ENCODE measurements at regions not wholly inside any gene's neighbourhood (a gene's known extent, or its start where the extent isn't known, plus 50 kb on each side); places are given as distances from the start of the nearest gene placed in this dataset.
"Not testable (repeated sequence)": the region's sequence is repeated elsewhere in the genome, so short reads cannot be mapped to it uniquely, and the experiment has no call there.

GRCh38 chr9:29339387-29339786, 1766.1 kb upstream of the C9orf72 start:
- DNase-seq (no peak), ATAC-seq (no peak)
- no peaks in the 10 kb centered on the region for H3K27me3 Mint-ChIP-seq
- H3K27ac Mint-ChIP-seq, result no peak overlapping the region
- no peaks in the 10 kb centered on the region for H3K4me1 Mint-ChIP-seq
- CTCF ChIA-PET, result no interaction called here
- H3K4me3 Mint-ChIP-seq, result no peak overlapping the region
- H3K36me3 Mint-ChIP-seq, result no peaks in the 10 kb centered on the region
- no peaks in the 10 kb centered on the region for H3K9me3 Mint-ChIP-seq (ENCODE audit: low read depth)

GRCh38 chr9:29348999-29349398, 1775.7 kb upstream of the C9orf72 start:
- ATAC-seq (no peak), DNase-seq (no peak)
- Mint-ChIP-seq H3K9me3 (ENCODE audit: low read depth) (no peaks in the 10 kb centered on the region), H3K36me3 (no peaks in the 10 kb centered on the region), H3K4me3 (no peak overlapping the region), H3K27me3 (no peaks in the 10 kb centered on the region), H3K27ac (no peak overlapping the region), H3K4me1 (no peaks in the 10 kb centered on the region)
- CTCF ChIA-PET, result no interaction called here

GRCh38 chr9:29389421-29389820, 1816.1 kb upstream of the C9orf72 start:
- CTCF ChIA-PET, result no interaction called here
- H3K9me3 Mint-ChIP-seq (ENCODE audit: low read depth), result peaks cover 6% of the 10 kb centered on the region
- ATAC-seq (no peak), DNase-seq (no peak)
- no peaks in the 10 kb centered on the region for H3K36me3 Mint-ChIP-seq
- no peak overlapping the region for H3K4me3 Mint-ChIP-seq
- no peaks in the 10 kb centered on the region for H3K4me1 Mint-ChIP-seq
- H3K27me3 Mint-ChIP-seq, result no peaks in the 10 kb centered on the region
- no peak overlapping the region for H3K27ac Mint-ChIP-seq

- Mint-ChIP-seq H3K9me3 (ENCODE audit: low read depth) (peaks cover 2% of the 10 kb centered on the region), H3K4me3 (no peak overlapping the region), H3K27ac (no peak overlapping the region), H3K4me1 (no peaks in the 10 kb centered on the region), H3K36me3 (no peaks in the 10 kb centered on the region), H3K27me3 (no peaks in the 10 kb centered on the region)
- ATAC-seq (no peak), DNase-seq (no peak)
- CTCF ChIA-PET, result no interaction called here
Measured at GRCh38 chr9:29390859-29391258, 1817.6 kb upstream of the C9orf72 start.

- Mint-ChIP-seq H3K27ac (no peak overlapping the region), H3K27me3 (no peaks in the 10 kb centered on the region), H3K36me3 (no peaks in the 10 kb centered on the region), H3K4me1 (no peaks in the 10 kb centered on the region), H3K9me3 (ENCODE audit: low read depth) (peaks cover 2% of the 10 kb centered on the region), H3K4me3 (no peak overlapping the region)
- no peak for DNase-seq
- ATAC-seq, result no peak
- CTCF ChIA-PET, result no interaction called here
Measured at GRCh38 chr9:29393064-29393463, 1819.8 kb upstream of the C9orf72 start.

GRCh38 chr9:29394855-29395254, 1821.6 kb upstream of the C9orf72 start:
- DNase-seq, result no peak
- H3K4me3 Mint-ChIP-seq, result no peak overlapping the region
- H3K27ac Mint-ChIP-seq, result no peak overlapping the region
- H3K27me3 Mint-ChIP-seq, result no peaks in the 10 kb centered on the region
- no peak for ATAC-seq
- H3K9me3 Mint-ChIP-seq (ENCODE audit: low read depth), result peaks cover 2% of the 10 kb centered on the region
- H3K4me1 Mint-ChIP-seq, result no peaks in the 10 kb centered on the region
- CTCF ChIA-PET, result no interaction called here
- H3K36me3 Mint-ChIP-seq, result no peaks in the 10 kb centered on the region

GRCh38 chr9:29397148-29397547, 1823.9 kb upstream of the C9orf72 start:
- ATAC-seq, result no peak
- no peaks in the 10 kb centered on the region for H3K36me3 Mint-ChIP-seq
- CTCF ChIA-PET, result no interaction called here

GRCh38 chr9:29416204-29416603, 1842.9 kb upstream of the C9orf72 start:
- Mint-ChIP-seq H3K4me3 (no peak overlapping the region), H3K36me3 (no peaks in the 10 kb centered on the region), H3K9me3 (ENCODE audit: low read depth) (peaks cover 3% of the 10 kb centered on the region), H3K27ac (no peak overlapping the region), H3K4me1 (no peaks in the 10 kb centered on the region), H3K27me3 (no peaks in the 10 kb centered on the region)
- CTCF ChIA-PET, result no interaction called here
- DNase-seq (no peak), ATAC-seq (no peak)

More at GRCh38 chr9:29397148-29397547, 1823.9 kb upstream of the C9orf72 start:
- Mint-ChIP-seq H3K27me3 (no peaks in the 10 kb centered on the region), H3K4me3 (no peak overlapping the region), H3K9me3 (ENCODE audit: low read depth) (peaks cover 2% of the 10 kb centered on the region), H3K4me1 (no peaks in the 10 kb centered on the region), H3K27ac (no peak overlapping the region)
- DNase-seq, result no peak

GRCh38 chr9:29422438-29422837, 1849.2 kb upstream of the C9orf72 start:
- H3K9me3 Mint-ChIP-seq (ENCODE audit: low read depth), result peaks cover 3% of the 10 kb centered on the region
- no peak overlapping the region for H3K4me3 Mint-ChIP-seq
- H3K27ac Mint-ChIP-seq, result no peak overlapping the region
- DNase-seq (no peak), ATAC-seq (no peak)
- no peaks in the 10 kb centered on the region for H3K27me3 Mint-ChIP-seq
- no peaks in the 10 kb centered on the region for H3K36me3 Mint-ChIP-seq
- CTCF ChIA-PET, result no interaction called here
- H3K4me1 Mint-ChIP-seq, result no peaks in the 10 kb centered on the region

- CTCF ChIA-PET, result no interaction called here
- ATAC-seq (no peak), DNase-seq (no peak)
- Mint-ChIP-seq H3K27ac (no peak overlapping the region), H3K4me1 (no peaks in the 10 kb centered on the region), H3K27me3 (no peaks in the 10 kb centered on the region), H3K9me3 (ENCODE audit: low read depth) (peaks cover 4% of the 10 kb centered on the region), H3K36me3 (no peaks in the 10 kb centered on the region), H3K4me3 (no peak overlapping the region)
Measured at GRCh38 chr9:29432191-29432590, 1858.9 kb upstream of the C9orf72 start.

GRCh38 chr9:29432656-29433055, 1859.4 kb upstream of the C9orf72 start:
- H3K27me3 Mint-ChIP-seq; DNase-seq; H3K9me3 Mint-ChIP-seq (ENCODE audit: low read depth); H3K4me3 Mint-ChIP-seq; H3K4me1 Mint-ChIP-seq; H3K27ac Mint-ChIP-seq; CTCF ChIA-PET; H3K36me3 Mint-ChIP-seq; ATAC-seq: not testable (repeated sequence)

- Mint-ChIP-seq H3K4me3 (no peak overlapping the region), H3K4me1 (no peaks in the 10 kb centered on the region), H3K27ac (no peak overlapping the region), H3K36me3 (no peaks in the 10 kb centered on the region), H3K27me3 (no peaks in the 10 kb centered on the region), H3K9me3 (ENCODE audit: low read depth) (peaks cover 4% of the 10 kb centered on the region)
- CTCF ChIA-PET, result no interaction called here
- DNase-seq (no peak), ATAC-seq (no peak)
Measured at GRCh38 chr9:29435368-29435767, 1862.1 kb upstream of the C9orf72 start.

GRCh38 chr9:29437526-29437925, 1864.2 kb upstream of the C9orf72 start:
- no peak for ATAC-seq
- H3K4me1 Mint-ChIP-seq, result no peaks in the 10 kb centered on the region
- no peak overlapping the region for H3K4me3 Mint-ChIP-seq
- no peak for DNase-seq
- H3K36me3 Mint-ChIP-seq, result no peaks in the 10 kb centered on the region
- H3K27me3 Mint-ChIP-seq, result no peaks in the 10 kb centered on the region
- peaks cover 7% of the 10 kb centered on the region for H3K9me3 Mint-ChIP-seq (ENCODE audit: low read depth)
- CTCF ChIA-PET, result no interaction called here
- H3K27ac Mint-ChIP-seq, result no peak overlapping the region

GRCh38 chr9:29439961-29440360, 1866.7 kb upstream of the C9orf72 start:
- Mint-ChIP-seq H3K27me3 (no peaks in the 10 kb centered on the region), H3K36me3 (no peaks in the 10 kb centered on the region), H3K9me3 (ENCODE audit: low read depth) (peaks cover 5% of the 10 kb centered on the region), H3K27ac (no peak overlapping the region), H3K4me1 (no peaks in the 10 kb centered on the region), H3K4me3 (no peak overlapping the region)
- DNase-seq (no peak), ATAC-seq (no peak)
- CTCF ChIA-PET, result no interaction called here

- Mint-ChIP-seq H3K4me1 (no peaks in the 10 kb centered on the region), H3K4me3 (no peak overlapping the region), H3K27ac (no peak overlapping the region), H3K27me3 (no peaks in the 10 kb centered on the region), H3K9me3 (ENCODE audit: low read depth) (peaks cover 5% of the 10 kb centered on the region), H3K36me3 (no peaks in the 10 kb centered on the region)
- CTCF ChIA-PET, result no interaction called here
- no peak for DNase-seq
- no peak for ATAC-seq
Measured at GRCh38 chr9:29440449-29440848, 1867.2 kb upstream of the C9orf72 start.

Measured in activated CD8-positive, alpha-beta memory T cell treated with anti-CD3 and anti-CD28 coated beads, Interleukin-2, amount 10 ng/mL, durations not matched to agents 7 days and 5 days (primary cell).